ENCODE measurements at regions not wholly inside any gene's neighbourhood (a gene's known extent, or its start where the extent isn't known, plus 50 kb on each side); places are given as distances from the start of the nearest gene placed in this dataset.

- TF ChIP-seq CTCF (IDR thresholded peaks at IDR 0.05) (no peak), POLR2A (IDR thresholded peaks at IDR 0.05) (no peak), EP300 (IDR thresholded peaks at IDR 0.05) (no peak), POLR2AphosphoS5 (IDR thresholded peaks at IDR 0.05) (no peak)
Measured at GRCh38 chr7:124403587-124403986, 362.0 kb downstream of the GPR37 start.

All from suprapubic skin (tissue), 4 donors.